ENCODE measurements at regions not wholly inside any gene's neighbourhood (a gene's known extent, or its start where the extent isn't known, plus 50 kb on each side); places are given as distances from the start of the nearest gene placed in this dataset.

GRCh38 chr14:55500219-55500701 is 59.8 kb upstream of the TBPL2 start:
- Histone ChIP-seq H3K36me3 (ENCODE audit: control insufficient read depth in 2 of 3, insufficient read depth in 3 of 3, low read length in 3 of 3) (no peaks in the 10 kb centered on the region), H3K27me3 (ENCODE audit: control insufficient read depth, insufficient read depth, low read length) (no peaks in the 10 kb centered on the region), H3K9ac (ENCODE audit: low read length in 3 of 3) (no peak overlapping the region), H3K27ac (ENCODE audit: low read depth in 2 of 2, low read length in 2 of 2) (no peak overlapping the region), H3K9me3 (ENCODE audit: control insufficient read depth in 2 of 3, insufficient read depth in 1 of 3, low read length in 3 of 3) (no peaks in the 10 kb centered on the region), H3K4me1 (ENCODE audit: control insufficient read depth in 2 of 3, insufficient read depth in 2 of 3, low read depth in 1 of 3, low read length in 3 of 3) (no peaks in the 10 kb centered on the region), H3K4me3 (ENCODE audit: low read length in 3 of 3) (no peak overlapping the region)
- TF ChIP-seq, protein P1, sequence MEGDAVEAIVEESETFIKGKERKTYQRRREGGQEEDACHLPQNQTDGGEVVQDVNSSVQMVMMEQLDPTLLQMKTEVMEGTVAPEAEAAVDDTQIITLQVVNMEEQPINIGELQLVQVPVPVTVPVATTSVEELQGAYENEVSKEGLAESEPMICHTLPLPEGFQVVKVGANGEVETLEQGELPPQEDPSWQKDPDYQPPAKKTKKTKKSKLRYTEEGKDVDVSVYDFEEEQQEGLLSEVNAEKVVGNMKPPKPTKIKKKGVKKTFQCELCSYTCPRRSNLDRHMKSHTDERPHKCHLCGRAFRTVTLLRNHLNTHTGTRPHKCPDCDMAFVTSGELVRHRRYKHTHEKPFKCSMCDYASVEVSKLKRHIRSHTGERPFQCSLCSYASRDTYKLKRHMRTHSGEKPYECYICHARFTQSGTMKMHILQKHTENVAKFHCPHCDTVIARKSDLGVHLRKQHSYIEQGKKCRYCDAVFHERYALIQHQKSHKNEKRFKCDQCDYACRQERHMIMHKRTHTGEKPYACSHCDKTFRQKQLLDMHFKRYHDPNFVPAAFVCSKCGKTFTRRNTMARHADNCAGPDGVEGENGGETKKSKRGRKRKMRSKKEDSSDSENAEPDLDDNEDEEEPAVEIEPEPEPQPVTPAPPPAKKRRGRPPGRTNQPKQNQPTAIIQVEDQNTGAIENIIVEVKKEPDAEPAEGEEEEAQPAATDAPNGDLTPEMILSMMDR (IDR thresholded peaks at IDR 0.05; ENCODE audit: borderline replicate concordance, extremely low read depth, insufficient read depth) = no peak
- intact Hi-C loops (cut with DNase I) = no loop called here
- DNase-seq (no peak), FAIRE-seq (no peak)

DNA sequence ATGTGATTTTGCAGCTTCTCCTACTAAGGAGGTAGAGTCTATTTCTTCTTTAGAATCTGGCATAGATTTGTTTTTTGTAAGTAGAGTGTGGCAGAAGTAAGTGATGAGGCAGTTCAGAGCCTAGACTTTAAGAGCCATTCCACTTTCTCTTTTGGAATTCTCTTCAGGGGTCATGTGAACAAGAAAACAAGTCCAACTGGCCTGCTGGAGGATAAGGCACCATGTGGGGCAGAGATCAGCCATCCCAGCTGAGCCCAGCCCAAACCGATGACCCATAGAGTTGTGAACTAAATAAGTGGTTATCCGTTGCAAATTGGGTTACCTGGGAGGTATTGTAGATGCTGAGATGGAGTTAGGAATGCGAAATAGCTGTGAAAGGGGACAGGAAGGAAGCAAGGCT is 60.3 kb upstream of the TBPL2 start:
- no peaks in the 10 kb centered on the region for H3K4me1 ChIP-seq (ENCODE audit: control insufficient read depth in 2 of 3, insufficient read depth in 2 of 3, low read depth in 1 of 3, low read length in 3 of 3)
- H3K27me3 ChIP-seq (ENCODE audit: control insufficient read depth, insufficient read depth, low read length) = no peaks in the 10 kb centered on the region
- FAIRE-seq (no peak), DNase-seq (no peak)
- TF ChIP-seq, protein P1 (IDR thresholded peaks at IDR 0.05; ENCODE audit: borderline replicate concordance, extremely low read depth, insufficient read depth) = no peak
- intact Hi-C loops (cut with DNase I) = no loop called here
- H3K36me3 ChIP-seq (ENCODE audit: control insufficient read depth in 2 of 3, insufficient read depth in 3 of 3, low read length in 3 of 3) = no peaks in the 10 kb centered on the region
- no peak overlapping the region for H3K27ac ChIP-seq (ENCODE audit: low read depth in 2 of 2, low read length in 2 of 2)
- no peaks in the 10 kb centered on the region for H3K9me3 ChIP-seq (ENCODE audit: control insufficient read depth in 2 of 3, insufficient read depth in 1 of 3, low read length in 3 of 3)
- H3K9ac ChIP-seq (ENCODE audit: low read length in 3 of 3) = no peak overlapping the region
- no peak overlapping the region for H3K4me3 ChIP-seq (ENCODE audit: low read length in 3 of 3)

DNA sequence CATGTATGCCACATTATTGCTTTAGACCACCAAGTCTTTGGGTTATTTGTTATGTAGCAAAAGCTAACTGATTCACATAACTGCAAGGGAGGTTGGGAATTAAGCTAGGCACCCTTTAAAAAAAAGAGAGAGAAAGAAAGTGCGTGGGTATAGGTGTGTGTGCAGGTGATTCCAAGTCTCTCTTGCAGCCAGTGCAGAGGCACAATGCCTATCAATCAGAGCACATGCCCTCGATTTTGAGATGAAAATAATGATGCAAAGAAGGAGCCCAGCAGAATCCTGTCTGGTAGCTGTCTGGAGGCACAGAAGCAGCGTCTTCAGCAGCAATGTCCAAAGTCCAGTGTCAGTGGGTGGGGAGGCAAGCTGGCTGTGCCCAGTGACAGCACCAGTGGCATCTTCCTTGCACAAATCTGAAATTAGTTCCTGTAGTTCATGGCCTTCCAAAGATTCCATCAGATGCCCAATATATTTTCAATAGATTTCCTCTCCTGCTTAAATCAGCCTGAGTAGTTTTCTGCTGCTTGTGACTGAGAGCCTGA is 62.4 kb upstream of the TBPL2 start:
- Histone ChIP-seq H3K36me3 (ENCODE audit: control insufficient read depth in 2 of 3, insufficient read depth in 3 of 3, low read length in 3 of 3) (no peaks in the 10 kb centered on the region), H3K9me3 (ENCODE audit: control insufficient read depth in 2 of 3, insufficient read depth in 1 of 3, low read length in 3 of 3) (no peaks in the 10 kb centered on the region), H3K4me3 (ENCODE audit: low read length in 3 of 3) (no peak overlapping the region), H3K4me1 (ENCODE audit: control insufficient read depth in 2 of 3, insufficient read depth in 2 of 3, low read depth in 1 of 3, low read length in 3 of 3) (no peaks in the 10 kb centered on the region), H3K27ac (ENCODE audit: low read depth in 2 of 2, low read length in 2 of 2) (no peak overlapping the region), H3K27me3 (ENCODE audit: control insufficient read depth, insufficient read depth, low read length) (no peaks in the 10 kb centered on the region), H3K9ac (ENCODE audit: low read length in 3 of 3) (no peak overlapping the region)
- no peak for FAIRE-seq
- TF ChIP-seq, protein P1 (IDR thresholded peaks at IDR 0.05; ENCODE audit: borderline replicate concordance, extremely low read depth, insufficient read depth) = no peak
- intact Hi-C loops (cut with DNase I) = no loop called here
- DNase-seq = no peak

- intact Hi-C loops (cut with DNase I) = no loop called here
- TF ChIP-seq, protein P1 (IDR thresholded peaks at IDR 0.05; ENCODE audit: borderline replicate concordance, extremely low read depth, insufficient read depth) = no peak
- H3K4me3 ChIP-seq (ENCODE audit: low read length in 3 of 3) = no peak overlapping the region
- no peak for DNase-seq
- no peak overlapping the region for H3K9ac ChIP-seq (ENCODE audit: low read length in 3 of 3)
- no peaks in the 10 kb centered on the region for H3K27me3 ChIP-seq (ENCODE audit: control insufficient read depth, insufficient read depth, low read length)
- FAIRE-seq = no peak
- no peaks in the 10 kb centered on the region for H3K4me1 ChIP-seq (ENCODE audit: control insufficient read depth in 2 of 3, insufficient read depth in 2 of 3, low read depth in 1 of 3, low read length in 3 of 3)
- no peak overlapping the region for H3K27ac ChIP-seq (ENCODE audit: low read depth in 2 of 2, low read length in 2 of 2)
- H3K36me3 ChIP-seq (ENCODE audit: control insufficient read depth in 2 of 3, insufficient read depth in 3 of 3, low read length in 3 of 3) = no peaks in the 10 kb centered on the region
- no peaks in the 10 kb centered on the region for H3K9me3 ChIP-seq (ENCODE audit: control insufficient read depth in 2 of 3, insufficient read depth in 1 of 3, low read length in 3 of 3)
These were observed 65.4 kb upstream of the TBPL2 start for GRCh38 chr14:55505846-55506245.
